ENCODE measurements at regions not wholly inside any gene's neighbourhood (a gene's known extent, or its start where the extent isn't known, plus 50 kb on each side); places are given as distances from the start of the nearest gene placed in this dataset.
"Not testable (repeated sequence)": the region's sequence is repeated elsewhere in the genome, so short reads cannot be mapped to it uniquely, and the experiment has no call there.

DNA sequence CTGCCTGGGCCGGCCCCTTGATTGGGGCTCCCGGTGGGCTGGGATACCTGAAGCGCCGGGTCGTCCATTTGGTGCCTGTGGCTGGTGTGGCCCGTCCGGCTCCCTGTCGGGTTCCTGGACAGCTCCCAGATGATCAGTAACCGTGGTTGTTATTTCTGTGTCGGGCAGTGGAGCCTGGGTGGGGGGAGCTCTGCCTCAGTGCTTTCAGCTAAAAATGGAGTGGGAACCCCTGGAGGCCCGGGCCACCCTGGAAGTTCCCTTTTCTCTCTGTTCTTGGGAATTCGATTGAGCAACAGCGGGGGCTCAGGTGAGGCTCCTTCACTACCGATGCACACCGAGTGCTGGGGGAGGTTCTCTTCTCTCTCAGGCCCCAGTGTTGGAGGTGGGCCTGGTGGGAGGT, 197.4 kb downstream of the TMEM121 start:
- H3K36me3 ChIP-seq (ENCODE audit: low read depth); H3F3A ChIP-seq (ENCODE audit: insufficient read depth); H3K27ac ChIP-seq; H2AFZ ChIP-seq; H3K9me2 ChIP-seq (ENCODE audit: insufficient read depth); H4K20me1 ChIP-seq (ENCODE audit: insufficient read depth); DNase-seq; H3K79me2 ChIP-seq (ENCODE audit: insufficient read depth); in situ Hi-C loops (cut with MboI); H3K27me3 ChIP-seq (replicated peaks; ENCODE audit: insufficient read depth); H3K4me1 ChIP-seq (ENCODE audit: insufficient read depth); H3K9ac ChIP-seq; H3K9me3 ChIP-seq (ENCODE audit: low read depth); H3K4me2 ChIP-seq (ENCODE audit: unreplicated experiment); H3K4me3 ChIP-seq: not testable (repeated sequence)
- WGBS, 2 experiments (ENCODE audit: low coverage in 1 of 2, low lambda C conversion rate in 2 of 2, missing lambda C conversion rate in 2 of 2): 40 to 44% methylated on average over 13 to 15 of the region's 15 CpGs

DNA sequence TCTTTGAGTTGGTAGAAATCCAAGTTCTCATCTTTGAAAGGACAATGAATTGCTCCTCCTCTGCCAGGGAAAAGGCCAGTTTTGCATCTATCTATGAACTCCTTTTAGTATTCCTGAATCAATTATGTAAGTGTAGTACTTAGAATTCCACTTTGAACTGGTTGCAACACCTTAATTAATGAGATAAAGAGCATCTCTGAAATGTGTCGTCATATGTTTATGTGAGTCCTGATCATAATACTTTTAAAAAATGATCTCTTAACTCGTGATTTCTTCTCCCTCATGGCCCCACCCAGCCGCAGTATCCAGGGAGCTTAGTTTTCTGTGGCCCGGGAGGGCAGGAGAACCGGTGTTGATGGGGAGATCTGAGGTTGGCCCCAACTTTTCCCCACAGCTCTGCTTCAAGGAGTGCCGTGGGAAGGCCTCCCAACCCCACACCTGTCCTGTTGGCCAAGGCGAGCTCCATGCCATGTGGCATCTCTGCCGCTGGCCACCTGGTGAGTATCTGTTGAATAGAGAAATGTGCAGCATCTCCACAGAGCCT, 203.5 kb downstream of the TMEM121 start:
- H3K27ac ChIP-seq; H3K4me3 ChIP-seq; H3K9me2 ChIP-seq (ENCODE audit: insufficient read depth); H2AFZ ChIP-seq; H3K36me3 ChIP-seq (ENCODE audit: low read depth); H3K27me3 ChIP-seq (replicated peaks; ENCODE audit: insufficient read depth); H4K20me1 ChIP-seq (ENCODE audit: insufficient read depth); DNase-seq; in situ Hi-C loops (cut with MboI); H3K79me2 ChIP-seq (ENCODE audit: insufficient read depth); H3K4me1 ChIP-seq (ENCODE audit: insufficient read depth); H3K9me3 ChIP-seq (ENCODE audit: low read depth); H3K4me2 ChIP-seq (ENCODE audit: unreplicated experiment); H3F3A ChIP-seq (ENCODE audit: insufficient read depth); H3K9ac ChIP-seq: not testable (repeated sequence)
- WGBS, 2 experiments (ENCODE audit: low coverage in 1 of 2, low lambda C conversion rate in 2 of 2, missing lambda C conversion rate in 2 of 2): 18 to 24% methylated on average over 8 of the region's 8 CpGs

DNA sequence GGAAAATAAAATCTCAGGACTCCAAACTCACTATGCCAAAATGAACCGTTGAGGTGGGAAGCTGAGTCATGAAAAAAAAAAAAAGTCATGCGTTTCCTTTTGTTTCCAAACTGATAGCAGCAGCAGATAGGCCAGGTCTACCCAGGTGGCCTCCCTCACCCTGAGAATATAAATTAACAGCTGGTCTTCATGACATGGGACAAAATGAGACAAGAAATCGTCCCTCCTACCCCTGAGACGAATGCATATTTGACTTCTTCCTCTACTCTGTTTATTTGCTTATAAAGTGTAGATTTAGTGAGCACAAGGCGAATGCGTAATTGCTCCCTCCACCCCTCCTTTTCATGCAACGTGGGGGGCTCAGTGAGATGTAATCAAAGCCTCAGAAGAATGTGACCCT, 204.3 kb downstream of the TMEM121 start:
- DNase-seq; H3K4me2 ChIP-seq (ENCODE audit: unreplicated experiment); H3K4me3 ChIP-seq; H3K4me1 ChIP-seq (ENCODE audit: insufficient read depth); H3K9ac ChIP-seq; H3F3A ChIP-seq (ENCODE audit: insufficient read depth); in situ Hi-C loops (cut with MboI); H4K20me1 ChIP-seq (ENCODE audit: insufficient read depth); H3K79me2 ChIP-seq (ENCODE audit: insufficient read depth); H3K9me3 ChIP-seq (ENCODE audit: low read depth); H3K9me2 ChIP-seq (ENCODE audit: insufficient read depth); H3K27ac ChIP-seq; H2AFZ ChIP-seq; H3K27me3 ChIP-seq (replicated peaks; ENCODE audit: insufficient read depth); H3K36me3 ChIP-seq (ENCODE audit: low read depth): not testable (repeated sequence)
- WGBS, 2 experiments (ENCODE audit: low coverage in 1 of 2, low lambda C conversion rate in 2 of 2, missing lambda C conversion rate in 2 of 2): 22 to 23% methylated on average over 7 of the region's 7 CpGs

DNA sequence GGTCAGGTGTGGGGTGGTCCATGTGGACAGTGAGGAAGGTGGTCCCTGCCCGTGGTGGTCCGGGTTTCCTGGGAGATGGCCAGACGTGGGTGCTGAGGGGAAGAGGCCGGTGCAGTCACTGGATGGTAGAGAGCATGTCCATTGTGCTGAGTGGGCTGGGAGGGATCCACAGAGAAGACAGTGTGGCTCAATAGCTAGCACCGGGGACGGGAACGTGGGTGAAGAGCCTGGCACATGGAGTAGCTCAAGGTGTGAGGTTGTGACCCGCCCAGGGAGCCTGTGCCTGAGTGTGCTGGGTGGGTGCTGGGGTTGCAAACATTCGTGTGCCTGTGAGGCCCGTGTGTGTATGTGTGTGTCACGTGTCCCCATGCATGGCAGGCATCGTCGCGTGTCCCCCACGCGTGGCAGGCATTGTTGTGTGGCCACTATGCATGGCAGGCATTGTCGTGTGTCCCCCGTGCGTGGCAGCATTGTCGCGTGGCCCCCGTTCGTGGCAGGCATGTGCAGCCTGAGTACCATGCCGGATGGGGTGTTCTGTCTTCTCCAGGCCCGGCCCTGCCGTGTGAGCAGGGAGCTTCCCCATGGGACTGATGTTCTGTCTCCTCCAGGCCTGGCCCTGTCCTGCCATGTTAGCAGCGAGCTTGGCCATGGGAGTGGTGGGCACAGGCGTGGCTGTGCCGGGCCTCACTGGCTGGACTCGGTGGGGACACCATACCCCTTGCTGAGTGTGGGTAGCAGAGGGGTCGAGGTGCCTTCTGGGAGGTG, 205.0 kb downstream of the TMEM121 start:
- H3F3A ChIP-seq (ENCODE audit: insufficient read depth); H3K36me3 ChIP-seq (ENCODE audit: low read depth); H3K4me2 ChIP-seq (ENCODE audit: unreplicated experiment); H3K79me2 ChIP-seq (ENCODE audit: insufficient read depth); DNase-seq; H4K20me1 ChIP-seq (ENCODE audit: insufficient read depth); H3K9me3 ChIP-seq (ENCODE audit: low read depth); H2AFZ ChIP-seq; in situ Hi-C loops (cut with MboI); H3K27ac ChIP-seq; H3K4me1 ChIP-seq (ENCODE audit: insufficient read depth); H3K9me2 ChIP-seq (ENCODE audit: insufficient read depth); H3K9ac ChIP-seq; H3K27me3 ChIP-seq (replicated peaks; ENCODE audit: insufficient read depth); H3K4me3 ChIP-seq: not testable (repeated sequence)
- 47 to 48% methylated on average over 28 to 31 of the region's 31 CpGs for WGBS, 2 experiments (ENCODE audit: low coverage in 1 of 2, low lambda C conversion rate in 2 of 2, missing lambda C conversion rate in 2 of 2)

DNA sequence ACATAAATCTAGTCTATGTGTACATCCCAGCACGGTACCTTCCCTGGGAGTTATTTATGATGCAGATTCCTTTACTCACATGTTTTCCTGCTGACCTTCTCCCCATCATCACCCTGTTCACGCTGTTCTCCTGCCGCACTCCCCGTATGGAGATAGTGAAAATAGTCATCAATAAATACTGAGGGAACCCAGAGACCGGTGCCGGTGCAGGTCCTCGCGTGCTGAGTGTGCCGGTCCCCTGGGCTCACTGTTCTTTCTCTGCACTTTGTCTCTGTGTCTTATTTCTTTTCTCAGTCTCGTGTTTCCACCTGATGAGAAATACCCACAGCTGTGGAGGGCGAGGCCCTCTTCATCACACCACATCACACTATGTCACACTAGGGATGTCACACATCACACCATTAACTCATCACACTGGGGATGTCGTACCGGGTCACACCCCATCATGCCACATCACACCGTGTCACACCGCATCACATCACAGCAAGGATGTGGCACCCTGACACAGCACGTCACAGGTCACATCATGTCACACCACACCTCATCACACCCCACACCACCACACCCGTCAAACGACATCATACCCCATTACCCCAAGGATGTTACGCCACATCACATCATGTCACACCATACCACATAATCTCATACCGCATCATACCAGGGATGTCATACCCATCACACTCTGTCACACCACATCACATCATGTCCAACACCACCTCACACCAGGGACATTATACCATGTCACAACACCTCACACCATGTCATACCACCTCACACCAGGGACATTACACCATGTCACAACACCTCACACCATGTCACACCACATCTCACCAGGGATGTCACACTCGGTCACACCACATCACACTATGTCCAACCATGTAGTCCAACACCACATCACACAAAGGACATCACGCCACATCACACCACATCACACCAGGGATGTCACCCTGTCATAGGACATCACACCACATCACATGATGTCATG, 207.0 kb downstream of the TMEM121 start:
- H3K4me3 ChIP-seq: no peak overlapping the region
- DNase-seq: no peak
- H3K9me3 ChIP-seq (ENCODE audit: low read depth): no peaks in the 10 kb centered on the region
- H3K4me2 ChIP-seq (ENCODE audit: unreplicated experiment): no peak overlapping the region
- no peaks in the 10 kb centered on the region for H3K27me3 ChIP-seq (replicated peaks; ENCODE audit: insufficient read depth)
- 50 to 51% methylated on average over 22 of the region's 22 CpGs for WGBS, 2 experiments (ENCODE audit: low coverage in 1 of 2, low lambda C conversion rate in 2 of 2, missing lambda C conversion rate in 2 of 2)
- H2AFZ ChIP-seq: no peak overlapping the region
- no peak overlapping the region for H3K9ac ChIP-seq
- no peaks in the 10 kb centered on the region for H3K9me2 ChIP-seq (ENCODE audit: insufficient read depth)
- H3K79me2 ChIP-seq (ENCODE audit: insufficient read depth): no peaks in the 10 kb centered on the region
- no peaks in the 10 kb centered on the region for H3K4me1 ChIP-seq (ENCODE audit: insufficient read depth)
- no peaks in the 10 kb centered on the region for H4K20me1 ChIP-seq (ENCODE audit: insufficient read depth)
- H3K36me3 ChIP-seq (ENCODE audit: low read depth): no peaks in the 10 kb centered on the region
- H3F3A ChIP-seq (ENCODE audit: insufficient read depth): no peaks in the 10 kb centered on the region
- TF ChIP-seq EZH2 (IDR thresholded peaks at IDR 0.05; ENCODE audit: insufficient read depth, poor library complexity, severe bottlenecking) (no peak), EZH2phosphoT487 (IDR thresholded peaks at IDR 0.05; ENCODE audit: insufficient read depth, low read depth) (no peak)
- H3K27ac ChIP-seq: no peak overlapping the region
- in situ Hi-C loops (cut with MboI): no loop called here

DNA sequence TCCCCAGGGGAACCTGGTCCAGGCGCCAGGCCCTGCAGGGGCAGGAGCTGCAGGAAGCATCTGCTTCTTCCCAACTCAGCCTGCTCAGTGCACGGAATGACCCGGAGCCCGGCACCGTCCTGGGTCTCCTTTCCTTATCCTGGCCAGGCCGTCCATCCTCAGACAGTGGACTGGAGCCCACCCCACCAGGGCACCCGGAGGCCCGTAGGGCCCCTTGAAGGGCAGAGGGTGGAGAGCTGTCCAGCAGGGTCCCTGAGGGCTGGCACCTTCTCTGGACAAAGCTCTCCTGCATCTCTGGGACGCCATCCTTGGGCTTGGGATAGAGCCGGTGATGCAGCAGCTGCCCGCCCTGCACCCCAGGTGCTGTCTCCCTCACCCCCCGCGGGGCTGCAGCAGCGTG, 207.9 kb downstream of the TMEM121 start:
- H3K4me2 ChIP-seq (ENCODE audit: unreplicated experiment); H3K9me3 ChIP-seq (ENCODE audit: low read depth); H3K9ac ChIP-seq; H2AFZ ChIP-seq; H3K79me2 ChIP-seq (ENCODE audit: insufficient read depth); H3K27ac ChIP-seq; H3K4me1 ChIP-seq (ENCODE audit: insufficient read depth); H4K20me1 ChIP-seq (ENCODE audit: insufficient read depth); DNase-seq; H3K36me3 ChIP-seq (ENCODE audit: low read depth); in situ Hi-C loops (cut with MboI); H3K9me2 ChIP-seq (ENCODE audit: insufficient read depth); H3K27me3 ChIP-seq (replicated peaks; ENCODE audit: insufficient read depth); H3K4me3 ChIP-seq; H3F3A ChIP-seq (ENCODE audit: insufficient read depth): not testable (repeated sequence)
- WGBS, 2 experiments (ENCODE audit: low coverage in 1 of 2, low lambda C conversion rate in 2 of 2, missing lambda C conversion rate in 2 of 2): 41 to 50% methylated on average over 4 to 11 of the region's 14 CpGs

DNA sequence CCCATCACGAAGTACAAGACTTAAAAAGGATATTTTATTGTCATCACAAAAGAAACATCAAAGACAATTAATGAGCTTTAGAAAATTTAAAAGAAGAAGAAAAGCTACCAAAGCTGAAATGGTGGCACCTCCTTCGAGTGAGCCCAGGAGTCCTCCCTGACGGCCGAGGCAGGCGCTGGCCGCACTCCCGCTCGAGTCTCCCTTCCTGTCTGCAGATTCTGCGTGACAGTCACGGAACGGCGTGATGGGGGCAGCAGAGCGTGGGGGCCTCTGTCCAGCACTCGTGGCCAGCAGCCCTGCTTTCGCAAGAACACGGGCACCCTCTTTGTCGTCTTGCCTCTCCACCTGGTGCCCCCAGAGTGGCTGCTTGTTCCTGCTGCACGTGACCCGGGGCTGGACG, 209.9 kb downstream of the TMEM121 start:
- H3K4me2 ChIP-seq (ENCODE audit: unreplicated experiment); H3K27ac ChIP-seq; DNase-seq; H3K9me2 ChIP-seq (ENCODE audit: insufficient read depth); H3K4me3 ChIP-seq; H3K27me3 ChIP-seq (replicated peaks; ENCODE audit: insufficient read depth); H3F3A ChIP-seq (ENCODE audit: insufficient read depth); H3K9ac ChIP-seq; H2AFZ ChIP-seq; H3K36me3 ChIP-seq (ENCODE audit: low read depth); H4K20me1 ChIP-seq (ENCODE audit: insufficient read depth); H3K4me1 ChIP-seq (ENCODE audit: insufficient read depth); in situ Hi-C loops (cut with MboI); H3K79me2 ChIP-seq (ENCODE audit: insufficient read depth); H3K9me3 ChIP-seq (ENCODE audit: low read depth): not testable (repeated sequence)
- WGBS, 2 experiments (ENCODE audit: low coverage in 1 of 2, low lambda C conversion rate in 2 of 2, missing lambda C conversion rate in 2 of 2): 60 to 67% methylated on average over 16 of the region's 20 CpGs
